RWPE1 (cell line): ENCODE measurements at regions not wholly inside any gene's neighbourhood (a gene's known extent, or its start where the extent isn't known, plus 50 kb on each side); places are given as distances from the start of the nearest gene placed in this dataset.
A peak's percentile ranks its signal among the peaks of the same experiment; 100 is the strongest.
"Not testable (repeated sequence)": the region's sequence is repeated elsewhere in the genome, so short reads cannot be mapped to it uniquely, and the experiment has no call there.

Source experiments
- CTCF ChIA-PET: fragments of 350-600 bp; sonication (Branson Sonifier 250); formaldehyde crosslinking; extraction: SDS; loops from one replicate; lab custom pipeline; 2021; lab: Yijun Ruan, JAX
- POLR2A ChIA-PET: fragments of 400-600 bp; formaldehyde crosslinking; extraction: SDS; loops from one replicate; lab custom pipeline; 2020; ENCODE audit warnings: antibody characterized with exemption; ENCODE audit not compliant: low non-redundant PET; lab: Yijun Ruan, JAX
- DNase-seq: peaks from one replicate; pipeline ENCODE4 v3.0.0; 2012; ENCODE audit warnings: low spot score
- H3K27ac ChIP-seq: fragments of 450-650 bp; 2 replicates; pipeline ENCODE4 v1.5.1; 2017
- CTCF ChIP-seq: fragments of 450-650 bp; conservative IDR thresholded peaks from 2 replicates; pipeline ENCODE4 v1.5.1; 2017; ENCODE audit warnings: low read depth, mild to moderate bottlenecking

DNA sequence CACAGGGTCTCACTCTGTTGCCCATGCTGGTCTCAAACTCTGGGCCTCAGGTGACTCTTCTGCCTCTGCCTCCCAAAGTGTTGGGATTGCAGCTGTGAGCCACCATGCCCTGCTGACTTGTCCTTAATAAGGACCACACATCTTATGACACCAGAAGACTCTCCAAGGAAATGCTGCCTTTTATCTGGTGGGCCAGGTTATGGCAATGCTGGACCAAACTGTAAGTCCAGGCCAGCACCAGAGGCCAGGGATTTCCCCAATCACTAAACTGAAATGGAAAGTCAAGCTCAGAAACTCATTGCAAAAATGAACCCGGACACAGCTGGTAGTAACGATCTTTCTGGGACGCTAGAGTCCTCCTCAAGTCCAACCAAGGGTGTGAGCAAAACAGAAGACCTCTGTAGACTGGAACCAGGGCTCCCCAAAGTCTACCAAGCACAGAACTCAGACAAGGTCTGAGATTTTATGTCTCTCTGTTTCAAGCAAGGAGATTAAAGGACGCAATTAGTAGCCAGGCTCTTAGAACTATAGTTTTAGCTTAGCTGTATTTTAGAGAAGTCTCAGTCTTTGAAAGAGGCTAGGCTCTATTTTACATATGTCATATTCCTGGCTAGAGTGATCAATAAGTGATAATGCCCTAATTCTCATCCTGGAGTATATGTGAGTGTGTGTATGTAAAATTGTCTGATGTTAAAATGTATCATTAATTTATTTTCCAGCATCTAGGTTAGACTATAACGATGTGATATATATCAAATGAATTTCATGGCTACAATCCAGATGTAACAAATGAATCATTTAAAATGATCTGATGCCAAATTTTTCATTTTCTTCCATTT, 74.0 kb upstream of the ITGB1 start:
- H3K27ac ChIP-seq = peak overlapping the region; percentile 79
- POLR2A ChIA-PET = no interaction called here

GRCh38 chr10:33031171-33031570, 73.1 kb upstream of the ITGB1 start:
- peak overlapping the region; percentile 79 for H3K27ac ChIP-seq
- POLR2A ChIA-PET = no interaction called here
- no peak for TF ChIP-seq CTCF
- DNase-seq = no peak
- CTCF ChIA-PET = no interaction called here

More for the DNA sequence above, 74.0 kb upstream of the ITGB1 start:
- no peak for DNase-seq
- CTCF ChIA-PET = no interaction called here
- no peak for TF ChIP-seq CTCF

GRCh38 chr10:33028515-33028914, 70.5 kb upstream of the ITGB1 start:
- H3K27ac ChIP-seq, POLR2A ChIA-PET: not testable (repeated sequence)
- CTCF ChIA-PET = interaction anchor here (0.6 kb wide), 1 partner anchor 15 kb away, joined by 3 read pairs; no protein-coding TSS in a partner anchor

GRCh38 chr10:33027088-33027487, 69.1 kb upstream of the ITGB1 start:
- no peak for TF ChIP-seq CTCF
- CTCF ChIA-PET = no interaction called here
- peak; percentile 52 for DNase-seq
- POLR2A ChIA-PET = no interaction called here
- H3K27ac ChIP-seq = no peak overlapping the region

More at GRCh38 chr10:33028515-33028914, 70.5 kb upstream of the ITGB1 start:
- DNase-seq = not testable (repeated sequence)

DNA sequence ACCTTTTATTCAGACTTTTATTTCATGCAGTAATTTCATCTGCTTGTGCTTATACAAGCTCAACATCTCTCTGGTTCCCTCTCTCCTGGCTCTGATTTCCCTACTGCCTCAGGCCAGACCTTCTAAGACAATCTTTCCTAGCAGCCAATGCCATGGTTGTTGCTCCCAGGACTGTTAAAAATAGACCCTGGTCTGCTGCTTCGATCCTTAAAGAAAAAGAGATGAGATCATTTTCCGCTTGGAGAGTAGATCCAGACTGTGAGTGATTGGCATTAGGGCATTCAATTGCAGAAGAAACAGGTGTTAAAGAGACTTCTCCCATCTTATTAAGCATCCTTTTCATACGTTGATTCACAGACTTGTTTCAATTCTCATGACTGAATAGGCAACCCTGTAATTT, 68.4 kb upstream of the ITGB1 start:
- ChIA-PET CTCF (interaction anchor here (0.6 kb wide), 1 partner anchor 175 kb away, joined by 3 read pairs; no protein-coding TSS in a partner anchor), POLR2A (no interaction called here)
- no peak overlapping the region for H3K27ac ChIP-seq
- no peak for TF ChIP-seq CTCF
- no peak for DNase-seq

DNA sequence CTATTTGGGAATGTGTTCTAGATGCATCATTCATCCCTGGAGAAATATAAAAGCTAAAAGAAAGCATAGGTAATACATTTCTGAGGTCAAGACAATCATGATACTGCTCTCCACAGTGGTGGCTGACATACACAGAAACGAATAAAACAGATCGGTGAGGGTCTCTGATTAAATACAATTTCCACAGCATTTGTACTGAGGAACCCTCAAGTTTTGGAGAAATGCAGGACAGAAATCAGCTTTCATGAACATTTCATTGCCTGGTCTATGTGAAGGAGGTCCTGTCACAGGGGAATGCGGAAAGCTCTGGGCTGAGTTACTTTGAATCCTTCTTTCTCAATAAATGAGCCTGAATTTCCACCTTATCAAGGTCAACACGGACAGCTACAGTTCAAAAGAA, 67.9 kb upstream of the ITGB1 start:
- no peak for DNase-seq
- TF ChIP-seq CTCF = no peak
- POLR2A ChIA-PET = no interaction called here
- H3K27ac ChIP-seq = no peak overlapping the region
- CTCF ChIA-PET = interaction anchor here (0.6 kb wide), 1 partner anchor 175 kb away, joined by 3 read pairs; no protein-coding TSS in a partner anchor

- ChIA-PET POLR2A (no interaction called here), CTCF (interaction anchor here (0.6 kb wide), 1 partner anchor 16 kb away, joined by 4 read pairs; no protein-coding TSS in a partner anchor)
Measured at GRCh38 chr10:33025039-33025438, 67.0 kb upstream of the ITGB1 start.

More at GRCh38 chr10:33025039-33025438, 67.0 kb upstream of the ITGB1 start:
- TF ChIP-seq CTCF = no peak
- H3K27ac ChIP-seq = no peak overlapping the region
- DNase-seq = no peak
